ENCODE measurements at regions not wholly inside any gene's neighbourhood (a gene's known extent, or its start where the extent isn't known, plus 50 kb on each side); places are given as distances from the start of the nearest gene placed in this dataset.

DNA sequence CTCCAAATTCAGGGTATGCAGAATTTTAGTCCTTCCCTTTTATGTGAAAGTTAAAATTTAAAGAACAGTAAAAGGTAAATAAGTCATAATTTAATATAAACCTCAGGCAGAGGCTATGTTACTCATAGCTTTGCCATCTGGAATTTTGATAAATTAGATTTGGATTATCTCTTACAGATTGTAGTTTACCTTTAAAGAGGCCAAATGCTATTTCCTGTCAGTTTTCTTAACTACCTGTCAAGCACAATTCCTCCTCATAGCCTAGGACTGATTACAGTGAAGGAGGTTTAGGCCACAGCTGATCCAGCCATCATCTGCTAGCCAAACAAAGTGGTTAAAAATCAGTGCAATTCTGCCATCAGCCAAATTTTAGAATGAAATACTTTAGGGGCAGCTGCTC, 128.1 kb downstream of the MFAP3L start:
- Histone ChIP-seq H3K36me3 (ENCODE audit: control insufficient read depth, insufficient read depth, low read length) (no peaks in the 10 kb centered on the region), H3K4ac (ENCODE audit: low read depth, low read length) (no peak overlapping the region), H2BK20ac (ENCODE audit: low read depth, low read length) (no peak overlapping the region), H3K79me1 (ENCODE audit: low read depth in 1 of 2, low read length in 2 of 2) (no peaks in the 10 kb centered on the region), H3K4me3 (ENCODE audit: insufficient read depth, low read depth, low read length) (no peak overlapping the region), H3K4me1 (ENCODE audit: control insufficient read depth, insufficient read depth, low read length) (no peaks in the 10 kb centered on the region), H2BK15ac (ENCODE audit: low read depth, low read length) (no peak overlapping the region), H2AK5ac (ENCODE audit: low read depth, low read length) (no peak overlapping the region), H2BK5ac (ENCODE audit: low read depth, low read length, poor library complexity, severe bottlenecking) (no peak overlapping the region), H4K91ac (ENCODE audit: insufficient read depth, low read depth, low read length) (no peak overlapping the region), H3K14ac (replicated peaks; ENCODE audit: low read depth, low read length) (no peak overlapping the region), H3K18ac (ENCODE audit: low read depth, low read length) (no peak overlapping the region), H3K9me1 (ENCODE audit: insufficient read depth, low read length) (no peaks in the 10 kb centered on the region), H4K20me1 (ENCODE audit: insufficient read depth, low read length) (no peaks in the 10 kb centered on the region), H3K27ac (ENCODE audit: insufficient read depth, low read length) (no peak overlapping the region), H2BK120ac (ENCODE audit: low read depth, low read length) (no peak overlapping the region), H3K4me2 (ENCODE audit: low read depth, low read length) (no peak overlapping the region), H3K23ac (ENCODE audit: low read depth, low read length) (no peak overlapping the region), H3K9me3 (ENCODE audit: control insufficient read depth, insufficient read depth, low read length) (no peaks in the 10 kb centered on the region), H2AK9ac (replicated peaks; ENCODE audit: low read depth, low read length, poor library complexity) (no peak overlapping the region), H3K27me3 (ENCODE audit: control insufficient read depth, insufficient read depth, low read length) (no peaks in the 10 kb centered on the region), H3K56ac (ENCODE audit: extremely low read depth, insufficient read depth, low read length) (no peak overlapping the region), H4K5ac (ENCODE audit: low read depth, low read length) (no peak overlapping the region), H4K8ac (ENCODE audit: low read depth in 2 of 2, low read length in 2 of 2) (no peak overlapping the region), H3K9ac (ENCODE audit: low read depth, low read length) (no peak overlapping the region), H2AFZ (replicated peaks; ENCODE audit: low read length, poor library complexity) (no peak overlapping the region)
- ChIA-PET CTCF (no interaction called here), POLR2A (ENCODE audit: unreplicated experiment) (no interaction called here)
- no peak for ATAC-seq (ENCODE audit: low read depth)
- intact Hi-C loops (cut with micrococcal nuclease): no loop called here
- TF ChIP-seq POLR2A (IDR thresholded peaks at IDR 0.05; ENCODE audit: low read depth, low read length): no peak
- no peak for TF ChIP-seq CEBPB (IDR thresholded peaks at IDR 0.05; ENCODE audit: low read depth, low read length)
- TF ChIP-seq RFX5 (IDR thresholded peaks at IDR 0.05; ENCODE audit: low read depth, low read length): no peak
- TF ChIP-seq MXI1 (IDR thresholded peaks at IDR 0.05; ENCODE audit: borderline replicate concordance, low read depth, low read length): no peak
- TF ChIP-seq MAZ (IDR thresholded peaks at IDR 0.05; ENCODE audit: borderline replicate concordance, low read depth, low read length): no peak
- TF ChIP-seq MAFK (IDR thresholded peaks at IDR 0.05; ENCODE audit: low read depth, low read length): no peak
- TF ChIP-seq, protein P1, sequence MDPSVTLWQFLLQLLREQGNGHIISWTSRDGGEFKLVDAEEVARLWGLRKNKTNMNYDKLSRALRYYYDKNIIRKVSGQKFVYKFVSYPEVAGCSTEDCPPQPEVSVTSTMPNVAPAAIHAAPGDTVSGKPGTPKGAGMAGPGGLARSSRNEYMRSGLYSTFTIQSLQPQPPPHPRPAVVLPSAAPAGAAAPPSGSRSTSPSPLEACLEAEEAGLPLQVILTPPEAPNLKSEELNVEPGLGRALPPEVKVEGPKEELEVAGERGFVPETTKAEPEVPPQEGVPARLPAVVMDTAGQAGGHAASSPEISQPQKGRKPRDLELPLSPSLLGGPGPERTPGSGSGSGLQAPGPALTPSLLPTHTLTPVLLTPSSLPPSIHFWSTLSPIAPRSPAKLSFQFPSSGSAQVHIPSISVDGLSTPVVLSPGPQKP (IDR thresholded peaks at IDR 0.05; ENCODE audit: borderline replicate concordance, low read depth, low read length): no peak
- TF ChIP-seq NFE2L2 (IDR thresholded peaks at IDR 0.05; ENCODE audit: low read depth, low read length): no peak
- no peak for TF ChIP-seq BHLHE40 (IDR thresholded peaks at IDR 0.05; ENCODE audit: low read depth, low read length)
- TF ChIP-seq SMC3 (IDR thresholded peaks at IDR 0.05; ENCODE audit: low read depth, low read length): no peak
- no peak for TF ChIP-seq USF2 (IDR thresholded peaks at IDR 0.05; ENCODE audit: low read depth, low read length)
- no peak for TF ChIP-seq FOS (IDR thresholded peaks at IDR 0.05; ENCODE audit: low read depth, low read length)
- TF ChIP-seq RCOR1 (IDR thresholded peaks at IDR 0.05; ENCODE audit: insufficient replicate concordance, low read length): no peak
- TF ChIP-seq CTCF (conservative IDR thresholded peaks at IDR 0.05; ENCODE audit: low read depth, low read length): no peak
- TF ChIP-seq RAD21 (IDR thresholded peaks at IDR 0.05; ENCODE audit: low read length): no peak
- TF ChIP-seq CHD1 (IDR thresholded peaks at IDR 0.05; ENCODE audit: low read depth, low read length): no peak
- in situ Hi-C loops (cut with MboI; ENCODE audit: low sequenced_read_pairs): no loop called here
- dilution Hi-C loops (cut with HindIII; ENCODE audit: low sequenced_read_pairs, unreplicated experiment): no loop called here
- no peak for DNase-seq
- BruUV-seq (replicated peaks): no TSS peak

Measured in IMR-90 (cell line).